GM12878 (cell line): ENCODE measurements at regions not wholly inside any gene's neighbourhood (a gene's known extent, or its start where the extent isn't known, plus 50 kb on each side); places are given as distances from the start of the nearest gene placed in this dataset.

Source experiments
- ATAC-seq: fragments of 200-7000 bp; cut with Tn5 transposase; 3 replicates; pipeline ENCODE4 v1.9.1; 2020; ENCODE audit warnings: mild to moderate bottlenecking, moderate library complexity
- BruUV-seq: library from RNA; stranded (reverse); fragments of 400-500 nt; replicated peaks from 2 replicates; lab custom pipeline; 2021; lab: Mats Ljungman, UMichigan
- CTCF ChIA-PET: fragments of 300-600 bp; sonication (Branson Sonifier 250); formaldehyde crosslinking; extraction: SDS; loops from one replicate; lab custom pipeline; 2021; ENCODE audit warnings: inconsistent platforms; lab: Yijun Ruan, JAX
- POLR2A ChIA-PET: fragments of 350-600 bp; formaldehyde crosslinking; extraction: SDS; loops from one replicate; lab custom pipeline; 2021; ENCODE audit warnings: inconsistent platforms; lab: Charles Lee
- RAD21 ChIA-PET: fragments of 300-600 bp; sonication (Branson Sonifier 250); formaldehyde crosslinking; loops from one replicate; lab custom pipeline; 2023; ENCODE audit warnings: antibody characterized with exemption; ENCODE audit not compliant: unreplicated experiment; lab: Charles Lee
- SMC1A ChIA-PET: fragments of 300-600 bp; sonication (Branson Sonifier 250); formaldehyde crosslinking; loops from one replicate; lab custom pipeline; 2023; ENCODE audit not compliant: unreplicated experiment, uncharacterized antibody; lab: Charles Lee
- DNase-seq: peaks from one replicate; pipeline ENCODE4 v3.0.0-alpha.2; 2011; ENCODE audit warnings: low read depth, low spot score
- FAIRE-seq: peaks from 3 replicates; lab custom pipeline; 2011; peaks lifted over from hg19 to GRCh38; lab: Jason Lieb, UNC
- H2AFZ ChIP-seq: 2 replicates; pipeline ENCODE4 v1.6.0; 2011; ENCODE audit warnings: low read depth, low read length, control low read depth; ENCODE audit not compliant: control insufficient read depth
- H3K27ac ChIP-seq: 2 replicates; pipeline ENCODE4 v1.5.1; 2011; ENCODE audit warnings: control low read depth; ENCODE audit not compliant: control insufficient read depth, insufficient read depth
- H3K27me3 ChIP-seq, 2 experiments: replicated peaks in 1 of 2; 2 replicates each; pipeline versions ENCODE4 v1.6.0 to v1.6.1; 2011; ENCODE audit warnings: low read length in 1 of 2; ENCODE audit not compliant: control insufficient read depth in 2 of 2, insufficient read depth in 2 of 2
- H3K36me3 ChIP-seq, 2 experiments: 2 replicates each; pipeline ENCODE4 v1.5.1; 2011; ENCODE audit warnings: low read length in 1 of 2; ENCODE audit not compliant: control insufficient read depth in 2 of 2, insufficient read depth in 2 of 2
- H3K4me1 ChIP-seq: 2 replicates; pipeline ENCODE4 v1.6.1; 2011; ENCODE audit warnings: mild to moderate bottlenecking, low read length, moderate library complexity, mixed read lengths; ENCODE audit not compliant: control insufficient read depth, insufficient read depth
- H3K4me2 ChIP-seq: 2 replicates; pipeline ENCODE4 v1.6.0; 2011; ENCODE audit warnings: control low read depth; ENCODE audit not compliant: control insufficient read depth, insufficient read depth
- H3K4me3 ChIP-seq: fragments of 200-600 bp; sonication (generic); 2 replicates; pipeline ENCODE4 v1.5.1; 2016
- H3K79me2 ChIP-seq: 2 replicates; pipeline ENCODE4 v1.6.0; 2011; ENCODE audit warnings: low read length; ENCODE audit not compliant: control insufficient read depth, insufficient read depth
- H3K9ac ChIP-seq: 2 replicates; pipeline ENCODE4 v1.8.0; 2011; ENCODE audit warnings: low read length, control low read depth, mixed read lengths; ENCODE audit not compliant: control insufficient read depth, insufficient read depth
- H3K9me3 ChIP-seq: replicated peaks from 3 replicates; pipeline ENCODE4 v1.5.1; 2011; ENCODE audit warnings: mild to moderate bottlenecking, low read length; ENCODE audit not compliant: control insufficient read depth, insufficient read depth
- H4K20me1 ChIP-seq: 2 replicates; pipeline ENCODE4 v1.6.0; 2011; ENCODE audit not compliant: control insufficient read depth, insufficient read depth
- BHLHE40 ChIP-seq, 2 experiments: fragments of 450-650 bp in 1 of 2; IDR thresholded peaks; 2 replicates each; pipeline ENCODE4 v1.6.1; 2011 to 2017; ENCODE audit warnings: low read depth in 2 of 2, borderline replicate concordance in 1 of 2, improper control_type of control experiment in 1 of 2, low read length in 1 of 2, mild to moderate bottlenecking in 1 of 2
- ETV6 ChIP-seq, 2 experiments: fragments of 450-650 bp in 1 of 2; IDR thresholded peaks in 1 of 2; conservative IDR thresholded peaks in 1 of 2; 2 replicates each; pipeline ENCODE4 v1.6.1; 2014; ENCODE audit warnings: antibody characterized with exemption in 1 of 2, borderline replicate concordance in 1 of 2, low read depth in 1 of 2, mild to moderate bottlenecking in 1 of 2, moderate library complexity in 1 of 2
- FOXM1 ChIP-seq: IDR thresholded peaks from 2 replicates; pipeline ENCODE4 v1.6.1; 2012; ENCODE audit warnings: low read depth, mild to moderate bottlenecking, inconsistent platforms, low read length, moderate library complexity
- HDAC6 ChIP-seq: fragments of 200-600 bp; sonication (generic); IDR thresholded peaks from one replicate; pipeline ENCODE4 v1.8.0; 2017; ENCODE audit warnings: antibody characterized with exemption; ENCODE audit not compliant: unreplicated experiment
- IKZF2 ChIP-seq, 2 experiments: fragments of 450-650 bp; IDR thresholded peaks; 2 replicates each; pipeline ENCODE4 v1.6.1; 2017; ENCODE audit warnings: mild to moderate bottlenecking in 2 of 2, moderate library complexity in 2 of 2
- IRF4 ChIP-seq: IDR thresholded peaks from 2 replicates; pipeline ENCODE4 v1.6.1; 2011; ENCODE audit warnings: low read depth, low read length
- MTA3 ChIP-seq: IDR thresholded peaks from 2 replicates; pipeline ENCODE4 v1.6.1; 2012; ENCODE audit warnings: low read length, inconsistent platforms, borderline replicate concordance
- SMAD5 ChIP-seq: IDR thresholded peaks from 2 replicates; pipeline ENCODE4 v1.6.1; 2016; ENCODE audit warnings: antibody characterized with exemption, low read depth
- SP1 ChIP-seq: IDR thresholded peaks from one replicate; pipeline ENCODE4 v1.6.1; 2011; ENCODE audit warnings: low read depth, low read length
- ZBED1 ChIP-seq: IDR thresholded peaks from 2 replicates; pipeline ENCODE4 v1.6.1; 2016; ENCODE audit warnings: borderline replicate concordance
- in situ Hi-C: fragments of 300-500 bp; cut with MboI; formaldehyde crosslinking; loops from 9 replicates; pipeline ENCODE4 v1.14.3; 2018; ENCODE audit warnings: mixed read lengths
- intact Hi-C: fragments of 100-400 bp; cut with micrococcal nuclease; formaldehyde crosslinking; loops from one replicate; pipeline ENCODE4 v1.14.2; 2022; ENCODE audit not compliant: unreplicated experiment
- TF ChIP-seq, protein P1 (sequence below): fragments of 450-650 bp; formaldehyde crosslinking; IDR thresholded peaks from 2 replicates; pipeline ENCODE4 v1.4.0; 2022; ENCODE audit warnings: mild to moderate bottlenecking, moderate library complexity

DNA sequence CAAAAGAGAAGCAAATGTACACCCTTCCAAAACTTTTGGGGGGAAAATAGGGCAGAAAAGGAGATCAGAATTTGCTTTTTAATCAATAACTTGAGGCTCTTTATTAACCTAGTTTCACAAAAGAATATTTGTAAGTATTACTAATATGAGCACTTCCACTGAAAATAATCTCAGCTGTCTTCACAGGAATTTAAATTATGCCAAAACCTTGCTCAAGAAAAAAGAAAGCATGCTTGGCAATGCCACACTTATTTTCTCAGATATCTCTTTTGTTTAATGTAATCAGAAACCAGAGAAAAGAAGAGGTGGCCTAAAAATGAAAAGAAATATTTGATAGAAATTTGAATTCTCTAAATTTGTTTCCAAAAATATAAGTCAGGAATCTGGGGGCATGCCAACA lies 234.9 kb upstream of the GPC6 start:
- intact Hi-C loops (no loop called here), in situ Hi-C loops (no loop called here)
- H3K4me2 ChIP-seq, result no peak overlapping the region
- H3K27me3 ChIP-seq, result no peaks in the 10 kb centered on the region
- ChIA-PET SMC1A (no interaction called here), RAD21 (no interaction called here), POLR2A (no interaction called here), CTCF (no interaction called here)
- H3K27ac ChIP-seq, result no peak overlapping the region
- no peaks in the 10 kb centered on the region for H3K9me3 ChIP-seq
- no peaks in the 10 kb centered on the region for H3K36me3 ChIP-seq
- no peak for ATAC-seq
- H3K4me3 ChIP-seq, result no peak overlapping the region
- no TSS peak for BruUV-seq
- H3K4me1 ChIP-seq, result no peaks in the 10 kb centered on the region
- no peak for DNase-seq
- no peaks in the 10 kb centered on the region for H4K20me1 ChIP-seq
- no peak overlapping the region for H3K9ac ChIP-seq
- no peak for FAIRE-seq
- TF ChIP-seq IRF4, result no peak
- TF ChIP-seq ZBED1, result no peak
- no peak for TF ChIP-seq FOXM1
- no peak for TF ChIP-seq MTA3
- TF ChIP-seq BHLHE40 (IDR thresholded peaks at IDR 0.05; ENCODE audit: borderline replicate concordance in 1 of 2, low read depth in 2 of 2, low read length in 1 of 2), result no peak
- no peak for TF ChIP-seq SMAD5
- no peak for TF ChIP-seq SP1
- TF ChIP-seq ETV6 (conservative IDR thresholded peaks at IDR 0.05 in 1 of 2, IDR thresholded peaks at IDR 0.05 in 1 of 2; ENCODE audit: borderline replicate concordance in 1 of 2, low read depth in 1 of 2), result no peak
- TF ChIP-seq HDAC6, result no peak
- TF ChIP-seq, protein P1, sequence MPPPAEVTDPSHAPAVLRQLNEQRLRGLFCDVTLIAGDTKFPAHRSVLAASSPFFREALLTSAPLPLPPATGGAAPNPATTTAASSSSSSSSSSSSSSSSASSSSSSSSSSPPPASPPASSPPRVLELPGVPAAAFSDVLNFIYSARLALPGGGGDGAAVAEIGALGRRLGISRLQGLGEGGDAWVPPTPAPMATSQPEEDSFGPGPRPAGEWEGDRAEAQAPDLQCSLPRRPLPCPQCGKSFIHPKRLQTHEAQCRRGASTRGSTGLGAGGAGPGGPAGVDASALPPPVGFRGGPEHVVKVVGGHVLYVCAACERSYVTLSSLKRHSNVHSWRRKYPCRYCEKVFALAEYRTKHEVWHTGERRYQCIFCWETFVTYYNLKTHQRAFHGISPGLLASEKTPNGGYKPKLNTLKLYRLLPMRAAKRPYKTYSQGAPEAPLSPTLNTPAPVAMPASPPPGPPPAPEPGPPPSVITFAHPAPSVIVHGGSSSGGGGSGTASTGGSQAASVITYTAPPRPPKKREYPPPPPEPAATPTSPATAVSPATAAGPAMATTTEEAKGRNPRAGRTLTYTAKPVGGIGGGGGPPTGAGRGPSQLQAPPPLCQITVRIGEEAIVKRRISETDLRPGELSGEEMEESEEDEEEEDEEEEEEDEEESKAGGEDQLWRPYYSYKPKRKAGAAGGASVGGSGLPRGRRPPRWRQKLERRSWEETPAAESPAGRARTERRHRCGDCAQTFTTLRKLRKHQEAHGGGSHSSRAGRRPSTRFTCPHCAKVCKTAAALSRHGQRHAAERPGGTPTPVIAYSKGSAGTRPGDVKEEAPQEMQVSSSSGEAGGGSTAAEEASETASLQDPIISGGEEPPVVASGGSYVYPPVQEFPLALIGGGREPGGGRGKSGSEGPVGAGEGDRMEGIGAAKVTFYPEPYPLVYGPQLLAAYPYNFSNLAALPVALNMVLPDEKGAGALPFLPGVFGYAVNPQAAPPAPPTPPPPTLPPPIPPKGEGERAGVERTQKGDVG, result no peak
- no peak for TF ChIP-seq IKZF2 (IDR thresholded peaks at IDR 0.05)
- no peaks in the 10 kb centered on the region for H3K79me2 ChIP-seq
- no peak overlapping the region for H2AFZ ChIP-seq
